ENCODE measurements at regions not wholly inside any gene's neighbourhood (a gene's known extent, or its start where the extent isn't known, plus 50 kb on each side); places are given as distances from the start of the nearest gene placed in this dataset.

DNA sequence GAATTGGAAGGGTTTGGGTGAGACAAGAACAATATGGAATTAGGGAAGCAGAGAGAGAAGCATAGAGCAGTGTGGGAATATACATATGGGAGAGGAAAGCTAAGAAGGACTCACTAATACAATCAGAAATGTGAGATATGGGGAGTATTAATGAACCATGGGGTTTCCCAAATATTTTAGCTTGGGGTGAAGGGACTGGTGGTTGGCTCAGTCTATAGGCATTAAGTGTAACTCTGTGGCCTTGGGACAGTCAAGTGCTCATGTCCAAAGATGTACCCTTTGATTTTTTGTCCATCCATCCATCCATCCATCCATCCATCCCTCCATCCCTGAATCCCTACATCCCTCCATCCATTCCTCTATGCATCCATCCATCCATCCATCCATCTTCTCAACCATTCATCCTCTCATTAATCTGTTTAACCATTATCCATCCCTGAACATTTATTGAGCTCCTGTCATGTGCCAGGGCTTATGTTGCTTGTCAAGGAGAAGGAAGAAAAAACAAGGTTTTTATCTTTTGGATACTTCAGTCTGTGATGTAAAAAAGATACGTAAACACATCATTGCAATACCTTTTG, 263.4 kb upstream of the CHD6 start:
- TF ChIP-seq EZH2 (IDR thresholded peaks at IDR 0.05; ENCODE audit: insufficient read depth, poor library complexity, severe bottlenecking) (no peak), EZH2phosphoT487 (IDR thresholded peaks at IDR 0.05; ENCODE audit: insufficient read depth, low read depth) (no peak)
